UCSD-AML1 (cell line): ENCODE measurements at regions not wholly inside any gene's neighbourhood (a gene's known extent, or its start where the extent isn't known, plus 50 kb on each side); places are given as distances from the start of the nearest gene placed in this dataset.
"Not testable (repeated sequence)": the region's sequence is repeated elsewhere in the genome, so short reads cannot be mapped to it uniquely, and the experiment has no call there.

Experiments
- DNase-seq: peaks from one replicate; lab custom pipeline; 2025; ENCODE audit not compliant: unreplicated experiment; lab: John Stamatoyannopoulos, UW

DNA sequence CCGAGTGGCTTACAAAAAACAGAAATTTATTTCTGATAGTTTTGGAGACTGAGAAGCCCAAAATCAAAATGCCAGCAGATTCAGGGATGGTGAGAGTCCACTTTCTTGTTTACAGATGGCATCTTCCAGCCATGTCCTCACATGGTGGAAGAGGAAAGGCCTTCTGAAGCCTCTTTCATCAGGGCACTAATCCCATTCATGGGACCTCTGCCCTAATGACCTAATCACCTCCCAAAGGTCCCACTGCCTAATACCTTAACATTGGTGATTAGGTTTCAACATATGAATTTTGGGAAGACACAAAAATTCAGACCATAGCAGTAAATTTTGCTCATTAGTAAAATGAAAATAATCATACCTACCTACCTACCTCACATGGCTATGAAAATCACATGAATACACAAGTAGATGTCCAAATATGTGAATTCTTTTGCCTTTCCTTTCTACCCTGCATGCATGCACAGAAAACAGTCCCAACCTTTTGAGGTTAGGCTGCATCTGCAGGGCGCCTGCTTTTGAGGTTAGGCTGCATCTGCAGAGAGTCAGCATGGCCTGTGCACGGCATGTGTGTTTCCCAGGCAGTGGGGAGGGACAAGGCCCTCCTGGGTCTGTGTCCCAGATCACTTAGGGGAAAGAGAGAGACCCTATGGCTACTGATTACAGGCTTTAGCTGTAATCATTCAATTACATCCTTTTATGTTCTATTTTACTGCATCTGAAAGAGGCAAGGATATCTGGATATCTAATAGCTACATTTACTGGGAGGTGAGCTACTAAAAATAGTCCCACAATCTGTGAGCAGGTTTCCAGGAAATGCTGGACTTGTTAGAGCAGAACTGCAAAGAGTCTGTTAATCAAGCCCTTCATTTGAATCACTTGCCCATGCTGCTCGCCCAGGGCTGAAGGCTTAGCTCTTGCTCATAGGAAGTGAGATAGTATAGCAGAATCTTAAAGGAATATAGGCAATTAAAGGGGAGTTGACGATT lies 497.7 kb upstream of the MARCKS start:
- DNase-seq, result no peak

DNA sequence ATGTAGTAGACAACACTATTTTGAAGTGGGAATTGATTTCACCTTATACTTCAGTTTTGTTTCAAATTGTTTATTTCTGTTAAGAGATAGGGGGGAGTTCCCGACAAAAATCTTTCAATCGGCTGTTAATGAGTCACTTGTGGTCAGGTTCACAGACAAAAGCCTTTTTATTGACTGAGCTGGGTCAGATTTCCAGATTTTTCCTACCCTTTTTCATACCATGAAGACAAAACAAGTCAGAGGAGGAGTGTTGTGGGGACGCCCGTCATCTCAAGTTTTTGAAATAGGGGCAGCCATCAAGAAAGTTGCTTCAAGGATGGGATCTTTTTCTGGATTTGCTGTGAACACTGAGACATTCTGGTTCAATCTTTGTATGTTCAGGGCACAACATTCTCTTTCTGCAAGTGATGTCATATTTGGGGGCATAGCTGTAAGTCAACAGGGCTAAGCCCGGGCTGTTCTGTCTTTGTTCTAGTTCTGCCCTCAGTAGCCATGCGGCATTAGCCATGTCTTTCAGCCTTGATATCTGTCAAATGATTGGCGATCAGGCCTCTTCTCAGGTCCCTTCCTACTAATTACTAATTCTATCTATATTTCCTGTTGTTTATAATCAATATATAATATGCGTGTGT lies 496.0 kb upstream of the MARCKS start:
- no peak for DNase-seq

DNA sequence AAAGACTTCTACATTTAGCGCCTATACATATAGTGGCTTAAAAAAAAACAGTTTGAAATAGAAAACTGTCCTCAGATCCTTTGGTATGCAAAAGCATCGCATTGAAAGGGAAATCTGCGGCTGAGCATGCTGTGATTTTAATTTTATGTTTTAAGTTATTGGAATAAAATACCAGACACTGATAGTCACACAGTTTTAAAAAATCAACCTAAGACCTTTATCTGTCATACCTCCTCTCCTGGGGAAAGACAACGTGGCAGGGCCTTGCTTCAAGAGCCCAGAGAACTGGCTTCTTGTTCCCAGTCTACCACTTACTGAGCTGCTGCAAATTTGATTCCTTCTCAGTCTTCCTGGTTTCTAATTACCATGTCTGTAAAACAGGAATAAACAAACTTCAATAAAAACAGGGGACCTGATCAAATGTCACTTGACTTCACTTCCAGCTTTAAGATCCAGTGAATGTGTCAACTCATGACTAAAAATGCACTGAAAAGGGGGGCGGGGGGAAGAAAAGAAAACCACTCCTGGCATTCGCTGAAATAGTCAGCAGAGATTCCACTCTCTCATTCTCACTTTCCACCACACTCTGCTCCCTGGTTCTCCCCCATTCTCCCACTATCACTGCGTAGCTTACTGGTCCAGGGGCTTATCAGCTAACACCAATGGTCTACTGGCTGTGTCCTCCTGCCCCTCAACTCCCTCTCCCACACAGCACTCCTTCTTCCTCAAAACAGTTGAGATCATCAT lies 494.7 kb upstream of the MARCKS start:
- no peak for DNase-seq

GRCh38 chr6:113363048-113363798 lies 493.9 kb upstream of the MARCKS start:
- no peak for DNase-seq

GRCh38 chr6:113363866-113364265 lies 493.3 kb upstream of the MARCKS start:
- DNase-seq, result no peak

DNA sequence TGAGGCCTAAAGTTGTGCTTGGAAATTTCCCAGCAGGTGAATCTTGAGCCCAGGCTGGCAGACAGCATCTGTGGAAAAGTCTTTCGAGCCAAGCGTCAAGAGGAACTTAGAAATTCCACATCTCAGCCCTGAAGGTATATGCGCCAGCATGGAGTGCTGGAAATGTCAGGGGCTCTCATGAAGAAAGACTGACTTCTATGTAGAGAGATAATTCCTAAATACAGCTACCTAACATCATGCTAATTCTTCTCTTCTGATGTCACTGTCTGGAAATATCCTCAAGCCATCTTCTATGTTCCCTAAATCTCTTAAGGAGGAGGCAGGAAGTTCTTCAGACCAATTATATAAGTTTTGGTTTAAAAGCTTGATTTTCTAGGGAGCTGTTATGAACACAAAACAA lies 492.4 kb upstream of the MARCKS start:
- DNase-seq, result no peak

- no peak for DNase-seq
Measured at GRCh38 chr6:113365191-113365590, 492.0 kb upstream of the MARCKS start.

- no peak for DNase-seq
Measured at GRCh38 chr6:113366505-113366904, 490.6 kb upstream of the MARCKS start.

- DNase-seq, result no peak
Measured at GRCh38 chr6:113370508-113371502, 486.3 kb upstream of the MARCKS start.

GRCh38 chr6:113375466-113375865 lies 481.7 kb upstream of the MARCKS start:
- not testable (repeated sequence) for DNase-seq

GRCh38 chr6:113375950-113376846 lies 480.9 kb upstream of the MARCKS start:
- DNase-seq, result no peak

DNA sequence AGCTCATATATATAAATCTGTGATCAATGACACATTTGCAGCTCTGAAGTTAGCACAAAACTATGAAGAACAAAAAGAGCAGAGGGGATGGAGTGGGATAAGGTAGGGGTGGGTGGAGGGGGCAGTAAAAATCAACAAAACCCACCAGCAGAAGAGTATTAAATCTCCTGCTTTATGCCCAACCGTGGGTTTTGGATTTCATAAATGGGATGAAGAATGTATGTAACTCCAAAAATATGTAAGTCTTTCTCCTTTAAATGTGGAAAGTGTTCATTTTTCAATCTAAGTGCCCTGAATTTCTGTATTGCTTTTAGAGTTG lies 480.3 kb upstream of the MARCKS start:
- no peak for DNase-seq

DNA sequence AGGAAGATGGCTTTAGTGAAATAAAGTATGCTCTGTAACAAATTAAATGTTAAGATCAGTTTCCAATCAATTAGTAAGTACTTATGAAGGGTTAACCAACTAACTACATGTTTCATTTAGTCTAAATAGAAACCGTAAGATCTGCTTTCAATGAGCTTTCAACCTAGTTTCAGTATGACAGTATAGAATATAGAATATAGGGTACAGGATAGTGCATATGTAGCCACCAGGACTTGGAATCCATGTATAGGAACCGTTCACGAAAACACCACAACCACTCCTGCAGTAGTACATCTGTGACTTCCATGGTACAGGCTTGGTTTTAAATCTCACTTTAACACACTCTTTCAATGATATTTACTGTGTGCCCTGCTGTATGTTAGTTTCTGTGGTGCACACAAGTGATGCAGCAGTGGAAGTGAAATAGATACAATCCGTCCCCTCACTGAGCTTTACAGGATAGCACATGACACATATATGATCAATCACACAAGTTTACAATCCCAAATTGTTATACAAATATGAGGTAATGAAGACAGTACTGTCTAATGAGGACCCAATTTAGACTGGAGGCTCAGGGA lies 479.7 kb upstream of the MARCKS start:
- no peak for DNase-seq

DNA sequence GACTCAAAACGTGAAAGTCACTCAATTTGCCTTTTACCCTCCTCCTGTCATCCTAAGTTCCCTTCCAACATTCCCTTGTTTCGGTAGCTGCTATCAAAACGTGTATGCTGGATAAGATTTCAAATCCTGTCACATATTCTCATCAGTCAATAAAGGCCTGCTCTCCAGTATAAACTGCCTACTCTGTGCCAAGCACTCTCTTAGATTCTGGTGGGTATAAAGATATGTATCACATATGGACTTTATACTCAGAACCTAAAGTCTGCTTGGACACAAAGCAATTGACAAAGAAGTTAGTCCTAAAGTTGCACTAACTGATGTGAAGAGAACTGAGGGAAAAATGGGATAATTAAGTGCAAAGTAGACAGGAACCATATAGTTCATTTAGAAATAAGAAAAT lies 476.6 kb upstream of the MARCKS start:
- DNase-seq, result no peak

DNA sequence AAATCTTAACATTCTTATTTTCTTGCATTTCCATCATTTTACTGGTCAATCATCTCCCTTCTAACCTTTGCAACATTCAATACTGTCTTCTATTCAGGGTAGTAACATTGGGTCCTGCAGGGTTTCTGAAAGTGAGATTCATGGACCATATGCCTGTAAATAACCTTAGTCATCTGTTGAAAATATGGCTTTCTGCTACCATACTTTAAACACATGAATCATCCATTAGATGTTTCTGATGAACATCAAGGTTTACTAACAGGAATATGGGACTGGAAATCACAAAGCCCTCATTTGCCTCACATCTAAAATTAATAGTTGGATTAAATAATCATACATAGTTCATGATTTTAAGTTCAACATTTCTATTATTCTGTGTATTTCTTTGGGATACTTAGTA lies 475.9 kb upstream of the MARCKS start:
- DNase-seq, result no peak

GRCh38 chr6:113381959-113382358 lies 475.2 kb upstream of the MARCKS start:
- DNase-seq, result no peak

DNA sequence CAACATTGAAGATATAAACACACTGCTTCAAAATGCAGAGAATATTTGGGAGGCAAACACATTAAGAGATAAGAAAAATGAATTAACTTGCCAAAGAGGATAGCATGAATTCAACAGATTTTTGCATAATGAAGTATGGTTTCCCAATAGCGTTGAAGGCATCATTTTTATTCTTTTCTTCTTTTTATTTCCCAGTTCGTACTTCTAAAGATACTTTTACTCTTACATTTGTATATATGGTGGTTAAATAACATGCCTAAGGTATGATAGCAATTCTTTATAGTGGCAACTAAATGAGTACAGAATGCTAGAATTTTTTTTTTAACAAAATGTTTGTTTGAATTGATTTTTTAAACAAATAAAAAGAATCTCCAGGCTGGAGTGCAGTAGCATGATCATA lies 473.4 kb upstream of the MARCKS start:
- DNase-seq, result no peak

GRCh38 chr6:113385020-113385431 lies 472.1 kb upstream of the MARCKS start:
- DNase-seq, result no peak

DNA sequence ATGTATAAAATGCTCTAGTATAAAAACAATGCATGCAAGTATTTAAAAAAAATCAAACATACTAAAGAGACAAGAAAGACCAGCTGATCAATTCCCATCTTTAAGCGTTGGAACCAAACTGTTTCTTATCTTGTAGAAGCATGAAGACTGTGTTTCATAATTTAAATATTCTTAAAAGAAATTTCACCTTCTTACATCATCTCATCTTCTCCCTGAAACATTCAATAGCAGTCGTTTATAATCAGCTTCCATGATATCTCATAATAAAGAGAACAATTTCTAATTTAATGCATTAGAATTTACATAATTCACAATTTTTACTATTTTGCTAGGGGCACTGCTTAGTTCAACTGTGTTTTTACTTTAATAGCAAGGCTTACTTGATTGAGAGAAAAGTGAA lies 468.1 kb upstream of the MARCKS start:
- DNase-seq, result no peak
